ENCODE measurements at regions not wholly inside any gene's neighbourhood (a gene's known extent, or its start where the extent isn't known, plus 50 kb on each side); places are given as distances from the start of the nearest gene placed in this dataset.

DNA sequence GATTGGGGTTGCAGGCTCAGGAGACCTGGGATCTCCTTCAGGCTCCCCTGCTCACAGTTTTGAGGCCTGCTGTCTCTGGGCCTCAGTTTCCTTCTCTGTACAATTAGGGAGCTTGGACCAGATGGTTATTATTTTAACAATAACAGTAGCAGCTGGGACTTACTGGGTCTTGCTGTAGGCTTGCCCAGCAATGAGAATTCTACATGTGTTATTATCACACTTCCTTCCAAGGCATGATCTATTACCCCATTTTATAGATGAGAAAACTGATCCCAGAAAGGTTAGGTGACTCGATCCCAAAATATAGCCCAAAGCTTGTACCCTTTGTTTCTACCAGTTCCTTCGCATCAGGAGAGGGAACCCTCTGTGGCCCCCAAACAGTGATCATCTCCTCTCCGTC lies 153.8 kb downstream of the PTPRU start:
- Histone ChIP-seq H3K4me1 (no peaks in the 10 kb centered on the region), H3K4me2 (no peak overlapping the region), H3K4me3 (no peak overlapping the region), H3K27ac (no peak overlapping the region), H3K9me3 (no peaks in the 10 kb centered on the region)
- ATAC-seq = no peak
- no peak for DNase-seq (ENCODE audit: low read depth in 1 of 2, low spot score in 1 of 2)
- TF ChIP-seq NR3C1 (IDR thresholded peaks at IDR 0.05) = no peak
- no peak for TF ChIP-seq TFCP2L1 (CRISPR knock-in tag; IDR thresholded peaks at IDR 0.05)
- TF ChIP-seq HOXA7 (CRISPR knock-in tag; IDR thresholded peaks at IDR 0.05) = no peak
- no peak for TF ChIP-seq PHF8 (IDR thresholded peaks at IDR 0.05; ENCODE audit: borderline replicate concordance, low read depth)
- TF ChIP-seq GATA3 (IDR thresholded peaks at IDR 0.05; ENCODE audit: borderline replicate concordance) = no peak
- TF ChIP-seq, protein P1, sequence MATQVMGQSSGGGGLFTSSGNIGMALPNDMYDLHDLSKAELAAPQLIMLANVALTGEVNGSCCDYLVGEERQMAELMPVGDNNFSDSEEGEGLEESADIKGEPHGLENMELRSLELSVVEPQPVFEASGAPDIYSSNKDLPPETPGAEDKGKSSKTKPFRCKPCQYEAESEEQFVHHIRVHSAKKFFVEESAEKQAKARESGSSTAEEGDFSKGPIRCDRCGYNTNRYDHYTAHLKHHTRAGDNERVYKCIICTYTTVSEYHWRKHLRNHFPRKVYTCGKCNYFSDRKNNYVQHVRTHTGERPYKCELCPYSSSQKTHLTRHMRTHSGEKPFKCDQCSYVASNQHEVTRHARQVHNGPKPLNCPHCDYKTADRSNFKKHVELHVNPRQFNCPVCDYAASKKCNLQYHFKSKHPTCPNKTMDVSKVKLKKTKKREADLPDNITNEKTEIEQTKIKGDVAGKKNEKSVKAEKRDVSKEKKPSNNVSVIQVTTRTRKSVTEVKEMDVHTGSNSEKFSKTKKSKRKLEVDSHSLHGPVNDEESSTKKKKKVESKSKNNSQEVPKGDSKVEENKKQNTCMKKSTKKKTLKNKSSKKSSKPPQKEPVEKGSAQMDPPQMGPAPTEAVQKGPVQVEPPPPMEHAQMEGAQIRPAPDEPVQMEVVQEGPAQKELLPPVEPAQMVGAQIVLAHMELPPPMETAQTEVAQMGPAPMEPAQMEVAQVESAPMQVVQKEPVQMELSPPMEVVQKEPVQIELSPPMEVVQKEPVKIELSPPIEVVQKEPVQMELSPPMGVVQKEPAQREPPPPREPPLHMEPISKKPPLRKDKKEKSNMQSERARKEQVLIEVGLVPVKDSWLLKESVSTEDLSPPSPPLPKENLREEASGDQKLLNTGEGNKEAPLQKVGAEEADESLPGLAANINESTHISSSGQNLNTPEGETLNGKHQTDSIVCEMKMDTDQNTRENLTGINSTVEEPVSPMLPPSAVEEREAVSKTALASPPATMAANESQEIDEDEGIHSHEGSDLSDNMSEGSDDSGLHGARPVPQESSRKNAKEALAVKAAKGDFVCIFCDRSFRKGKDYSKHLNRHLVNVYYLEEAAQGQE (IDR thresholded peaks at IDR 0.05) = no peak
- TF ChIP-seq, protein P2, sequence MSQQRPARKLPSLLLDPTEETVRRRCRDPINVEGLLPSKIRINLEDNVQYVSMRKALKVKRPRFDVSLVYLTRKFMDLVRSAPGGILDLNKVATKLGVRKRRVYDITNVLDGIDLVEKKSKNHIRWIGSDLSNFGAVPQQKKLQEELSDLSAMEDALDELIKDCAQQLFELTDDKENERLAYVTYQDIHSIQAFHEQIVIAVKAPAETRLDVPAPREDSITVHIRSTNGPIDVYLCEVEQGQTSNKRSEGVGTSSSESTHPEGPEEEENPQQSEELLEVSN (IDR thresholded peaks at IDR 0.05; ENCODE audit: borderline replicate concordance, low read depth) = no peak
- TF ChIP-seq FOSB (CRISPR knock-in tag; IDR thresholded peaks at IDR 0.05) = no peak
- no peak for TF ChIP-seq EHMT2 (IDR thresholded peaks at IDR 0.05; ENCODE audit: low read depth)
- no peak for TF ChIP-seq HOXB13 (CRISPR knock-in tag; IDR thresholded peaks at IDR 0.05; ENCODE audit: low read depth)
- no peak for TF ChIP-seq NFE2L2 (conservative IDR thresholded peaks at IDR 0.05; ENCODE audit: low read length)
- no peak for TF ChIP-seq CHD2 (IDR thresholded peaks at IDR 0.05; ENCODE audit: low read length, partially characterized antibody)
- no peak for TF ChIP-seq HEYL (CRISPR knock-in tag; IDR thresholded peaks at IDR 0.05)
- TF ChIP-seq MAFK (IDR thresholded peaks at IDR 0.05; ENCODE audit: partially characterized antibody) = no peak
- no peak for TF ChIP-seq FOXS1 (CRISPR knock-in tag; IDR thresholded peaks at IDR 0.05)
- no peak for TF ChIP-seq ZC3H11A (IDR thresholded peaks at IDR 0.05)
- TF ChIP-seq CHD4 (IDR thresholded peaks at IDR 0.05; ENCODE audit: borderline replicate concordance) = no peak
- CTCF ChIA-PET = no interaction called here
- no peak for FAIRE-seq
- WGBS (ENCODE audit: missing lambda C conversion rate) = 19% methylated on average over 3 of the region's 3 CpGs
- POLR2A ChIA-PET = no interaction called here

GRCh38 chr1:29389533-29390041 lies 153.3 kb downstream of the PTPRU start:
- Histone ChIP-seq H3K27ac (no peak overlapping the region), H3K4me1 (no peaks in the 10 kb centered on the region), H3K4me3 (no peak overlapping the region), H3K4me2 (no peak overlapping the region), H3K9me3 (no peaks in the 10 kb centered on the region)
- ChIA-PET CTCF (no interaction called here), POLR2A (no interaction called here)
- FAIRE-seq (no peak), ATAC-seq (no peak), DNase-seq (ENCODE audit: low read depth in 1 of 2, low spot score in 1 of 2) (no peak)
- WGBS (ENCODE audit: missing lambda C conversion rate) = 7% methylated on average over 2 of the region's 2 CpGs
- TF ChIP-seq ZSCAN20 (CRISPR knock-in tag; IDR thresholded peaks at IDR 0.05) (no peak), SREBF2 (IDR thresholded peaks at IDR 0.05) (no peak), NR3C1 (IDR thresholded peaks at IDR 0.05) (no peak), KDM5A (IDR thresholded peaks at IDR 0.05) (no peak), USF2 (IDR thresholded peaks at IDR 0.05) (no peak), ESRRA (IDR thresholded peaks at IDR 0.05; ENCODE audit: borderline replicate concordance, low read length) (no peak), PHF8 (IDR thresholded peaks at IDR 0.05; ENCODE audit: borderline replicate concordance, low read depth) (no peak), GATA3 (IDR thresholded peaks at IDR 0.05; ENCODE audit: borderline replicate concordance) (no peak), RNF2 (IDR thresholded peaks at IDR 0.05; ENCODE audit: borderline replicate concordance, low read depth) (no peak), HES2 (IDR thresholded peaks at IDR 0.05) (no peak), FOSL2 (IDR thresholded peaks at IDR 0.05) (no peak), FOSL2 (CRISPR knock-in tag; IDR thresholded peaks at IDR 0.05) (no peak)
- TF ChIP-seq, protein P3, sequence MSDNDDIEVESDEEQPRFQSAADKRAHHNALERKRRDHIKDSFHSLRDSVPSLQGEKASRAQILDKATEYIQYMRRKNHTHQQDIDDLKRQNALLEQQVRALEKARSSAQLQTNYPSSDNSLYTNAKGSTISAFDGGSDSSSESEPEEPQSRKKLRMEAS (IDR thresholded peaks at IDR 0.05) = no peak
- TF ChIP-seq, protein P4, sequence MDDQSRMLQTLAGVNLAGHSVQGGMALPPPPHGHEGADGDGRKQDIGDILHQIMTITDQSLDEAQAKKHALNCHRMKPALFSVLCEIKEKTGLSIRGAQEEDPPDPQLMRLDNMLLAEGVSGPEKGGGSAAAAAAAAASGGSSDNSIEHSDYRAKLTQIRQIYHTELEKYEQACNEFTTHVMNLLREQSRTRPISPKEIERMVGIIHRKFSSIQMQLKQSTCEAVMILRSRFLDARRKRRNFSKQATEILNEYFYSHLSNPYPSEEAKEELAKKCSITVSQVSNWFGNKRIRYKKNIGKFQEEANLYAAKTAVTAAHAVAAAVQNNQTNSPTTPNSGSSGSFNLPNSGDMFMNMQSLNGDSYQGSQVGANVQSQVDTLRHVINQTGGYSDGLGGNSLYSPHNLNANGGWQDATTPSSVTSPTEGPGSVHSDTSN (IDR thresholded peaks at IDR 0.05) = no peak
- TF ChIP-seq, protein P1 (IDR thresholded peaks at IDR 0.05) = no peak
